SKM-1 (cell line): ENCODE measurements at regions not wholly inside any gene's neighbourhood (a gene's known extent, or its start where the extent isn't known, plus 50 kb on each side); places are given as distances from the start of the nearest gene placed in this dataset.
A peak's percentile ranks its signal among the peaks of the same experiment; 100 is the strongest.
"Not testable (repeated sequence)": the region's sequence is repeated elsewhere in the genome, so short reads cannot be mapped to it uniquely, and the experiment has no call there.

Experiments
- DNase-seq: peaks from one replicate; lab custom pipeline; 2025; ENCODE audit not compliant: unreplicated experiment; lab: John Stamatoyannopoulos, UW

DNA sequence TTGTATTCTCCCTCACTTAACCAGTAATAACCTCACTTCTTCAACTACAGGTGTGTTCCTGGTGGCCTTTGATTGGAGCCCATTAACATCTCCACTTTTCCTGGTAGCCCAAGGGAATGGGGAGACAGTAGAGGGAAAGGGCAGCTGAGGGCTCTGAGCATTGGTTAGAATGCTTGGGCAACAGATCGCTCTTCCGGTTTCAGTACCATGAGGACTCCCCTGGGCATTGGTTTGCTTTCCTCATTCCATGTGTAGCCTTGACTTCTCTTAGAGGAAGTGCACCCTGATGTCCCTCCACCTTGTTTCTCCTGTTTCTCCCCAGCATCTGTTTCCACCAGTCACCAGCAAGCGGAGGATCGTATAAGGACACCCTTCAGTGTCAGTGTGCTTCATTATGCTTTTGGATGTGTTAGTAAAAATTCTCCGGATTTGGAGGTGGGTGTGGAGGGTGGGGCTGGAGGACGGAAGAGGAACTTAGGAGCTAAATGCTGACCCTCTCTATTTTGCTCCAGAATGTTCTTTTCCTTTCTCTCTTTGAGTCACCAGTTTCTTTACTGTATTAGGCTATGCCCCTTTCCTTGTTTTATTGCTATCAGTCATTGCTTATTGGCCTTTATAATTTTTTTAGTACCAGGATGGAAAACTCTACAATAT is 50.6 kb upstream of the ZNG1B start:
- DNase-seq = not testable (repeated sequence)

DNA sequence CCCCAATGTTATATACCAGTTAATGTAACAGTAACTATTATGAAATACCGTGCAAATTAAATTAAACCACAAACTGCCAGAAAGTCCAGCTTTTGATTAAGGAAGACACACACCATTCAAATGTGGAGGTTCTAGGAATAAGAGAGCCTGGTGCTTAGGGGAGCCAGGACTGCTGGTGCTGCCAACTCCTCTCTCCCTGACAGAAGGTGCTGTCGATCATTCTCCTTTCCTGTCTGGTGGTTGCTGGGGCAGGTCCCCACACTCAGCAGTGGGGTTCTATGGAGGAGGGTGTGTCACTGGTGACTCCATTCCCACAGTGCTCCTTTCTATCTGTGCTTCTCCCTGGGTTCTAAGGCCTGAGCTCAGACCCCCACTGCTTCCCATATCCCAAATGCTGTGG is 57.9 kb upstream of the ZNG1B start:
- DNase-seq = not testable (repeated sequence)

DNA sequence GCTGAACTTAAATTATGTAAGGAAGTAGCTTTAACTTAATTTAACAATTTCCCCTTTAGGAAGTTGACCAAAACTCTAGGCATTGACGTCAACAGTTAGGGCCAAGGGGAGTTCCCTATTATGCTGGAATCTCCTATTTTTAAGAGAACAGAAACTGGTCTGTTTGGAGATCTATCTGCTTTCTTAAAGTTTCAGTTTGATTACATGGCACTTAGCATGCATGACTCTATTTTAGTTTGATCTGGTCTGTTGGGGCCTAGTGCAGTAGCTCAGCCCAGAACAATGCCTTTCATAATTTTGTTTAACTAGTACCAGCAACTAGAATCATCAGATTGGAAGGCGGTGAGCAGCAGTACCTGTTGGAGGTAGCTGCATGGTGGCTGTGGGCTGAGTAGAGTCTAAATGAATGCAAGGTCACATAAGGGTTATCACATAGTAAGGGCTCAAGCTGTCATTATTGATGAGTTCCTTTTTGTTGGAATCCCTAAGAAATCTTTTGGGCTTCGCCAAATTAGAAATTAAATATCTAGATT is 60.5 kb upstream of the ZNG1B start:
- no peak for DNase-seq

DNA sequence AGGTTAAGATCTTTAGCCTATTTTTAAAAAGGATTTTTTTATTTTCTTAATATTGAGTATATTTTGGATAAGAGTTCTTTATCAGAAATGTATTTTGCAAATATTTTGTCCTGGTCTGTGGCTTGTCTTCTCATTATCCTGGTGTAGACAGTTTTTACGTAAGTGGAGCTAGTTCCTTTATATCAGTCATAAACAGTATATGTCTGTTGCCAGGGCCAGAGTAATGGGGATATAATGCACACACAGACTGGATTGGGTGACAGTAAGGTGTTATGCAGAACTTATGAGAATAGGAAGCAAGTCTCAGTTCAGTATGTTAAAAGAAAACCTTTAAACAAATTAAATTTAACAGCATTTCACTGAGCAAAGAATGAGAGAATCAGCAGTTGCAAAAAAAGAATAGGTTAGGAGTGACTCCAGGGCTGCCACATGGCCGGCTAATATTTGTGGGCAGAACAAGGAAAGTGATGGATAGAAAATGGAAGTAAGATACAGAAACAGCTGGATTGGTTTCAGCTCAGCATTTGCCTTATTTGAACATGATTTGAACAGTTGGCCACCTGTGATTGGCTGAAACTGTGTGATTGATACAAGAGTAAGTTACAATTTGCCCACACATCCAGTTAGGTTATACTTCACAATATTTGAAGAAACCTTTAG is 61.1 kb upstream of the ZNG1B start:
- no peak for DNase-seq

DNA sequence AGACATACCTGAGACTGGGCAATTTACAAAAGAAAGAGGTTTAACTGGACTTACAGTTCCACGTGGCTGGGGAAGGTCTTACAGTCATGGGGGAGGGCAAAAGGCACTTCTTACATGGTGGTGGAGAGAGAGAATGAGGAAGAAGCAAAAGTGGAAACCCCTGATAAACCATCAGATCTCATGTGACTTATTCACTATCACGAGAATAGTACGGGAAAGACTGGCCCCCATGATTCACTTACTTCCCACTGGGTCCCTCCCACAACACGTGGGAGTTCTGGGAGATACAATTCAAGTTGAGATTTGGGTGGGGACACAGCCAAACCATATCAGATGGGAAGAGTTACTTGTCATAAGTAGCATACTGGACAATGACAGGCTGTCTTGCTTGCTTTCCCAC is 62.6 kb upstream of the ZNG1B start:
- DNase-seq = not testable (repeated sequence)

DNA sequence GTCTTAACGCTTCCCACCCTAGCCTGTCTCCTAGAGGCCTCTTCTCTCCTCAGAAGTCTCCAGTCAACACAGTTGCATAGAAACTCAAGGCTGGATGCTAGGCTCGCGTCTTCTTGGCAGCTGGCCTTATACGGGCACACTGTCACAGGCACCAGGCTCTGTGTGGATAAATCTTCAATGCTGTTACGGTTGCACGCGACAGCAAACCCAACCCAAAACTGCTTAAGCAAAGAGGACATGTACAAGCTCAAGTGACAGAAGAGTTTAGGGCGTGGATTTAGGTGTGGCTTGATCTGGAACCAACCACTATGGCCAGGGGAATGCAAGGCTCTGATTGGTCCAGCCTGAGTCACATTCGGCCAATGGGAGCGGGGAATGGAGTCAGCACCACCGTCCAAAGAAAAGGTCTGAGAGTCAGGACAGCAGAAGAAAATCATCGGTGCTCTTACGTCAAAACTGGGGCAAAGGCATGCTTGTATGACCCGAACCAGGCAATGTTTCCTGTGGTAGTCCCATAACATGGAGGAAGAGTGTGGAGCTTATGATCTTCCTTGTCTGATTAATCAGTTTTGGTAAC is 65.1 kb upstream of the ZNG1B start:
- not testable (repeated sequence) for DNase-seq

DNA sequence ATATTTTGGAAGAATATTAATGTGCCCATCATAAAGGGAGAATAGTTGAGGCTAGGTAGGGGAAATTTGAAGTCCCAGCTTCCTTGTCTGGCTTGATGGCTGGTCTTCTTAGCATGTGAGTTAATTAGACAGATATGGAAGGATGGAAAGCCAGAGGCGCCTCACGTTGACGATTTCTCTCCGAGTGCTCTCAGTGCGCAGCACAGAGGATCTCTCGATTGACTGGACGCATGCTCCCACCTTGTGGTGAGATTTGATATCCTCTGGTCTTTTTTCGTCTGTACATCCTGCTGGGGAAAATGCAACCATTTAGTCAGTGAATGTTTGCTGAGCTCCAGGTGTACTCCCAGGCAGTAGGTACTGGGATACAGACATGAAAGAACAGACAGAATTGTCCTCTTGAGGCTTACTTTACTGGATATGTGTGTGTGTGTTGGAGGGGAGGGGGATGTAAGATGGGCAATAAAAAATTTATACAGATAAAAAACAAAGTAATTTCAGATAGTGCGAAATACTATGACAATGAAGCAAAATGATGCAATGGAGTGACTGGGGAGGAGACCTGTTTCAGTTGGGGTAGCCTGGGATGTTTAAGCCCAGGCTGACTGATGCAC is 66.9 kb upstream of the ZNG1B start:
- DNase-seq = no peak

DNA sequence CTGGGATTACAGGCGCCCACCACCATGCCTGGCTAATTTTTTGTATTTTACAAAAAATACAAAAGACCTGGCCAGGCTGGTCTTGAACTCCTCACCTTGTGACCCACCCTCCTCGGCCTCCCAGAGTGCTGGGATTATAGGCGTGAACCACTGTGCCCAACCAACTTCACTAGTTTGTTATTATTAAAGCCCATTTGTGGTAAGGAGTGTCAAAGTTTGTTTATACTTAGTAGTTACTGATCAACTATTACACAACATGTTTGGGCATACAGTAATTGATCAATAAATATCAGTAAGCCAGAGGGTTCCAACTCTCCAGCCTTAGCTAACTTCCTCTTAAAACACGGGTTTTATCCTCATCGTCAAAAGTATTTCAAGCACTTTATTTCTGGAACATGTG is 67.5 kb upstream of the ZNG1B start:
- DNase-seq = no peak

DNA sequence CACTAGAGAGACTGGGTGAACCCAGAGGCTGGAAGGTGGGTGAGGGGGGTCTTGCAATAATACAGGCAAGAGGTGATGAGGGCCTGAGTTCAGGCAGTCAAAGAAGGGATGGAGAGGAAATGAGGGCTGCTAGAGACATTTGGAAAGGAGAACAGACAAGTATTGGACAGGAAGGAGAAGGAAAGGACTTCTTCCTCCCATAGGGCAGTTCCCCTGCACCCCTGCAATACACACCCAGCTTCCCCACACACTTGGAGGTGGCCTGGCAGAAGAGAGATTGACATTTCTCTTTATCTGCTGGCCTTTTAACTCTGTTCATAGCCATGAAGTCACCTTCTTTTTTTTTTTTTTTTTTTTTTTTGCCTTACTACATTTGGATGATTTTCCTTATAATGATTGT is 68.9 kb upstream of the ZNG1B start:
- DNase-seq = peak; percentile 11

DNA sequence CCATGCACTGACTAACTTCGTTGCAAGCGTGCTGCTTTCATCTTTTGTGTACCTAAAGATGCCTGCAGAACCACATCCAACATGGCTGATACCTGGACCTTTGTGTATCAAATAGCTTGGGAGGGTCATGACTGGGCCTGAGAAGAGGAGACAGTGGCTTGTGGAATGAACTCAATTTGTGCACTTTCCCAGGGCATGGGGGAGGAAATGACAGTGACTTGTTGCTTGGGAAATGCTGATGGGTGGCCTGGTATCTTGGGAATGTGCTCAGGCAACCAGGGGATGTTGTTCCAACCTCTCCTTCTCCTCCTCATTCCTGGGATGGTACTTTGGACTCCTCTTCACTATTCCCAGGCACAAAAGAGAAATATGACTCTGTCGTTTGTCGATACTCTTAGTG is 70.7 kb upstream of the ZNG1B start:
- DNase-seq = not testable (repeated sequence)

DNA sequence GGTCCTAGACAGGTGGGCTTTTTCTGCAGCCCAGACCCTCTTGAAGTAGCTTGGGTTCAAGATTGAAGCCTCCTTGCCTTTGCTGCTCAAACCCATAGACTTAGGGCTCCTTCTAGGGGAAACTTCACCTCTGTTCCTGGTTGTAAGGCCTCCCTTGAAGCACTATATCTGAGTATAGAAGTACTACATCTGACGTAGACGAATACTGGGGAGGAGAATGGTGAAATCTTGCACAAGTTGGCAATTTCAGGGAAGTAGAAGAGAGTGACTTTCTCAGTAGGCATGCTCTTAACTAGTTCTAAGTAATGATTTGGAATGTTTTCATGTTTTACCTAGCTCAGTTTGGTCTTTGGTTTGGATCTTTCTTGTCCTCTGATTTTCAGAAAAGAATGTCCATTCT is 71.7 kb upstream of the ZNG1B start:
- peak; percentile 26 for DNase-seq

DNA sequence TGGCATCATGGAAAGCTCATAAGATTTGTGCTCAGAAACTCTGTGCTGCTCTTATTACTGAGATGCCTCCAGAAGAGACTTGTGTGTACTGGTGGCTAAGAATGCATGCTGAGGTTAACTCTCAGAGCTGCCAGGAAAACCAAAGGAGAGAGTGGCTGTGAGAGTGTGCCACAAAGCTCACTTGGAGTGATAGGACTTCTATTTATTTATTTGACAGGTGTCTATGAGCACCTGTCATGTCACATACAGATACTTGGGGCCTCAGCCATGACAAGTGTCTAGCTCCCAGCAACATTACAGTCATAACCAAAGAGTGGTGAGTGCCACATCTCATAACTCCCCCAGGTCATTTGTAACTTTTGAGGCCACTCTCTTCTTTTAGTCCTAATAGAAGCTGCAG is 72.2 kb upstream of the ZNG1B start:
- DNase-seq = not testable (repeated sequence)

DNA sequence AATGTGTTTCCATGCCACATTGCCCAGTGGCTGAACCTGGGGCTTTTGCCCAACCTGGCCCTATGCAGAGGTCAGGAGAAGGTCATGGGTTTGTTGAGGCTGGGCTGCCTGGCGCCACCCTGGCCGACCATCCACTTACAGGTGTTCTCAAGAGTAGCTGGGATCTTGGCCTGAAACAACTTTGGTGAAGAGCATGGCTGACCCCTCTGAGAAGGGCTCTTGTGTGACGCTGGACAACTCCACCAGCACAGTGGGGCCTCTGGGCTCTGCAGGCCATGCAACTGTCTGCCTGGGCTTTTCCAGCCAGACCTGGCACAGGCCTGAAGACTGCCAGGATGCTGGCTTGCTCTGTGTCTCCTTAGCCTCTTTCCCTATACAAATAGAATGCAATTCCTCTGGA is 76.4 kb upstream of the ZNG1B start:
- DNase-seq = no peak

DNA sequence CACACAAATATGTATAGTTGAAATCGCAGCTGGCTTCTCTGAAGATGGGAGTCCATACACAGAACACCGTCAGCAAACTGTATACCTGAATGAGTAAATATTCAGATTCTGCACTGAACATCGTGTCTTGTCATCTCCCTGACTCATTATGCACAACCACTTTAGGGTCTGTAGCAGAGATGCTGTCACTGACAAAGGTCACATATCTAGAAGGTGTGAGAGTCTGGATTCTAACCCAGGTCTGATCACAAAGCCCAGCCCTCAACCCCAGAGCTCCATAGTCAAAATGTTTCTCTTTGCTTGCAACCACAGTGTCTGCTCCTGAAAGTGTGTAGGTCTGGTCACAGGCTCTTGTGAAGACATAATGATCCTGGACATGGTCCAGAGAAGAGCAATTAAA is 78.3 kb upstream of the PAX8 start:
- DNase-seq = no peak

DNA sequence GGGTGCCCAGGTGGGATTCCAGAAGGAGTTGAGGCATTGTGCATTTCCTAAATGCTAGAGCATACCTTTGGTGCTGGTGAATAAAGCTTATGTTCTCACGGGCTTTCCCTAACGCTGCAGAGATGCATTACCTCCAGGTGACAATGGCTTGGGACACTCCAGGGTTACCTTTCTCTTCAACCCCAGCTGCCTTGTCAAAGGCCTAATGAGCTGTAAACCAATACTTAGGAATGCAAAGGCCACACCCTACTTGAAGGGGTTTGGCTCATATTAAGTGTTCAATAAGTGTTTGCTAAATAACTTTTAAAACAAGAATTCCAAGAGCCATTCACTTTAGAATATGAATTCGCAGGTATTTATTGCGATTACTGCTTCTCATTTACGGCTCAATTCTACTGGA is 77.6 kb upstream of the PAX8 start:
- not testable (repeated sequence) for DNase-seq

DNA sequence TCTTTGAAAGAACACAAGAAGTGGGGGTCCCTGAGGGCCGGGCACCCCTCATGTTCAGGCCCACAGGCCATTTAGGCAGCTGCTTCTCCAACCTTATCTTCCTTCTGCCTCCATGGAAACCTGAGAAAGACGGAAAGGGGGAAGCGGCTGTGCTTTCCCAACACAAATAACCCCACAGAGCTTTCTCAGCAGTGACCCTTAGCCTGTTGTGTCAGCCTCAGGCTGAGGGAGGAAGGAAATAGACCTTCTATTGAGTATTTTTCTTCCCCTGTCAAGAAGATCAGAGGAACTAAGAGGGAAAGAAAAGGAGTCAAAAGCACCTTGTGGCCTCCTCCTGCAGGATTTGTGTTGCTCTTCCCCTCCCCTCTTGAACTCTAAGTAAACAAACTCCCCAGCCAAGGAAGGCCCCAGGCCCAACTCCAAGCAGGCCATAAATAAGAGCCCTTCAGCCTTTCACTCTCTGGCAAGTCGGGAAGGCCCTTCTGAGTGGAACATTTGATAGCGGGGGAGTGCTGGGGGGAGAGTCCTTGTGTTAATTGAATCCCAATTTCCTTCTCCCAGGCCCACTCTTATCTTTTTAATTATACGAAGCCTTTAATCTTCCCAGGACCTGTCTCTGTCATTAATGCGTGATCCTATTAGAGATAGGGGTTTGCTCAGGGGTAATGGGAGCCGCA is 76.8 kb upstream of the PAX8 start:
- DNase-seq = not testable (repeated sequence)

DNA sequence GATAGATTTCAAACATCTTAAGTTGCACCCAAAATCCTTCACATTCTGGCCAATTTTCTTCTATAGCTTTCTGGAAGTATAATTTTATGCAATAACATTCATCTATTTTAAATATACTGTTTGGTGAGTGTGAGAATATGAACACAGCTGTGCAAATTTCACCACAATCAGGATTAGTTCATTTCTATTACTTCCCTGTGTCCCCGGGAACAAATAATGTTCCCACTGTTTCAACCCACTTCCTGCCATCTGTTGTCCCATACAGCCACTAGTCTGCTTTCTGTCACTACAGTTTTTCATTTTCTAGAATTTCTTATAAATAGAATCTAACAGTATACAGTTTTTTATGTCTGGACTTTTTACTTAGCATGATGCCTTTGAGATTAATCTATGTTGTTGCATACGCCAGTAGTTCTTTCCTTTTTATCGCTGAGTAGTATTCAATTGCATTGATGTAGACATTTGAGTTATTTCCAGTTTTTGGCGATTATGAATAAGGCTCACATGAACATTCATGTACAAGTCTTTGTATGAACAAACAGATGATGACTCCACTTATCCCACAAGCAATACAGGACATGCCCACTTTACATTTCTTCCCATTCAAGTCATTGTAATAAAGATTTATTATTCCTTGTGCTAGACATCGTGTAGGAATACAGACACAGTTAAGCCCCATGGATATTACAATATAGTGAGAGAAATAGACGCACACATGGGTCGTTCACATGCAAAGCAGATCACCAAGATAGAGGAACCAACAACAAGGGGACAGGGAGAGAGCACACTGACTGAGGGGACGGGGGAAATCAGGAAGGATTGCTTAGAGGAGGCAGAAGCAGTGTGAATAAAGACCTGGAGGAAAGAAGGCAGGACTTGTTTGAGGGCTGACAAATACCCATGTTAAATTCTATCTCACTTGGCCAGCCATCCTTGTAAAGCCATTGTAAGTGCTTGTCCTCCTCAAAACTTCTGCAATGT is 72.9 kb upstream of the PAX8 start:
- DNase-seq = no peak

DNA sequence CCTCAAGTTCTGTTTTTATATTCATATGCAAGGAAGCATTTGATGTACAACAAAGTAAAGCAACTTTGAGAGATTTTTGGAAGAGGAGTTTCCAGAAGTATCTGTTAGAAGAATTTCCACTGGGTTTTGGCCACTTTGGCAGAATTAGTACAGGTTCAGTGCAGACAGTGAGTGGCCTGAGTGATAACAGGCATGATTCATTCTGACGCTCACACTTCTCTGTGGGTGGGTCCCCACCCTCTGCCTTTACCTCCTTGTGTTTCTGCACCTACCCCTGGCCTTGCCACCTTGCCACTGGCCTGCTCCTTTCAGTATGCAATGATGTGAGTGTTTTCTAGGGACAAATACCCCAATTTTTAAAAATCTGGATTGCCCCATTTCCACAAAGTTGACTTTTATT is 65.1 kb upstream of the PAX8 start:
- DNase-seq = not testable (repeated sequence)

DNA sequence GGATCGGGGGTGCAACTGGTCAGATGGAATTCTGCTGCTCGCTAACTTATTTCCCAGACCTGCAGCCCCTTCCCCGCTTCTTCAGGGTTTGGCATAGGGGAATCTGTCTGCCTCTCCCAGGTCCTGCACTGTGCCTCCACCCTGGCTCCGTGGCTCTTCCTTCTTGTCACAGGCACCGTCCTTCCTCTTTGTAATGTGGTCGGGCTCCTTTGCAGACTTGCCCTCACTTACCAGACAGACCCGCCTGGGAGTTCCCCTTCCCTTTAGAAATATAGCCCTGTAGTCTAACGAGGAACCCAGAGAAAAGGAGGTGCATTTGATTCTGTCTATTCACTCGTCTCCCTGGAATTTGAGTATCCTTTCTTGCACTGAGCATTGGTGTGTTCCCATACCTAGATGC is 63.9 kb upstream of the PAX8 start:
- peak; percentile 84 for DNase-seq

DNA sequence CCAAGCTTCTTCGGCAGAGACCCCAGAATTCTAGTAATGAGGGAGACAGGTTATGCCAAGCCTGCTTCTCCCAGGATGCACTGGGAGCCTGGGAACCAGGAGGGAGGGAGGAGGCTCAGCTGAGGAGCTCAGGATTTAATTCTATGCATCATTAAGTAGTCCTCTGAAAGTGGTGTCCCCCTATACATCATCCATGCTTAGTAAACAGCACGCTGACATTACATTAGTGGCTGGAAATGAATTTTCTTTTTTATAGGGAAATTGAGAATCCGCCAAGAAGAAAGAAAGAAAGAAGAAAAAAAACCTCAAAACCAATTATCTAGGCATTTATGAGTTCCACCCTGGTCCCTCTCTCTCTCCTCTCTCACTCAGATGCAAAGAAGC is 63.1 kb upstream of the PAX8 start:
- not testable (repeated sequence) for DNase-seq
